PFSK-1 (cell line): ENCODE measurements at regions not wholly inside any gene's neighbourhood (a gene's known extent, or its start where the extent isn't known, plus 50 kb on each side); places are given as distances from the start of the nearest gene placed in this dataset.

ENCODE experiments used
- FOXP2 ChIP-seq: optimal IDR thresholded peaks from 2 replicates; pipeline ENCODE3; 2011; ENCODE audit warnings: borderline replicate concordance, control low read depth, inconsistent platforms; ENCODE audit not compliant: insufficient read depth; ENCODE audit errors: extremely low read length, extremely low read depth
- POLR2AphosphoS5 ChIP-seq: IDR thresholded peaks from 2 replicates; pipeline ENCODE4 v1.6.1; 2012; ENCODE audit warnings: low read depth, mild to moderate bottlenecking, control low read depth, low read length, moderate library complexity
- SIN3A ChIP-seq: IDR thresholded peaks from 2 replicates; pipeline ENCODE4 v1.6.1; 2012; ENCODE audit warnings: mild to moderate bottlenecking, low read length, moderate library complexity, borderline replicate concordance; ENCODE audit not compliant: insufficient read depth
- TAF1 ChIP-seq: IDR thresholded peaks from 2 replicates; pipeline ENCODE4 v1.6.1; 2012; ENCODE audit warnings: low read length, control low read depth, borderline replicate concordance; ENCODE audit not compliant: insufficient read depth
- TF ChIP-seq, protein P1 (sequence below), 2 experiments: IDR thresholded peaks; 2 replicates each; pipeline versions ENCODE4 v1.6.1 to v1.8.0; 2011 to 2012; ENCODE audit warnings: low read depth in 2 of 2, low read length in 2 of 2, control low read depth in 1 of 2, inconsistent platforms in 1 of 2, mild to moderate bottlenecking in 1 of 2, moderate library complexity in 1 of 2; ENCODE audit not compliant: insufficient read depth in 1 of 2

DNA sequence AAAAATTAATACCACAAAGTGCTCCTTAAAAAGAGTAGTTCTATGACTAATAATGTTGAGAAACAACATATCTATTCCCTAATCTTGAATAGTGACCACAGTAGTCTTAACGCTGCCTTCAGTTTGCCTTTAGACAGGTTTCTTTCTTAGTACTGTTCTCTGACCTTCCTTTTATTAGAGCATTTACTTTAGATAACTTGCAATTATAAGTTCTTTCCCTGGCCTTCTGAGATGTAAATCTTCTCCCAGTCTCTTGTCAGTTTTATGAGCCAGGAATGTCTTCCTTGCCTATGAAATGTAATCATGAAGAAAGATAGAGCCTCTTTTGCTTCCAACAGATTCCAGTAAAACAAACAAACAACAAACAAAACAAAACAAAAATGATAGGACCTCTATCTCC lies 1119.8 kb upstream of the LRRTM3 start:
- TF ChIP-seq POLR2AphosphoS5 (no peak), TAF1 (no peak), SIN3A (no peak), FOXP2 (no peak)
- TF ChIP-seq, protein P1, sequence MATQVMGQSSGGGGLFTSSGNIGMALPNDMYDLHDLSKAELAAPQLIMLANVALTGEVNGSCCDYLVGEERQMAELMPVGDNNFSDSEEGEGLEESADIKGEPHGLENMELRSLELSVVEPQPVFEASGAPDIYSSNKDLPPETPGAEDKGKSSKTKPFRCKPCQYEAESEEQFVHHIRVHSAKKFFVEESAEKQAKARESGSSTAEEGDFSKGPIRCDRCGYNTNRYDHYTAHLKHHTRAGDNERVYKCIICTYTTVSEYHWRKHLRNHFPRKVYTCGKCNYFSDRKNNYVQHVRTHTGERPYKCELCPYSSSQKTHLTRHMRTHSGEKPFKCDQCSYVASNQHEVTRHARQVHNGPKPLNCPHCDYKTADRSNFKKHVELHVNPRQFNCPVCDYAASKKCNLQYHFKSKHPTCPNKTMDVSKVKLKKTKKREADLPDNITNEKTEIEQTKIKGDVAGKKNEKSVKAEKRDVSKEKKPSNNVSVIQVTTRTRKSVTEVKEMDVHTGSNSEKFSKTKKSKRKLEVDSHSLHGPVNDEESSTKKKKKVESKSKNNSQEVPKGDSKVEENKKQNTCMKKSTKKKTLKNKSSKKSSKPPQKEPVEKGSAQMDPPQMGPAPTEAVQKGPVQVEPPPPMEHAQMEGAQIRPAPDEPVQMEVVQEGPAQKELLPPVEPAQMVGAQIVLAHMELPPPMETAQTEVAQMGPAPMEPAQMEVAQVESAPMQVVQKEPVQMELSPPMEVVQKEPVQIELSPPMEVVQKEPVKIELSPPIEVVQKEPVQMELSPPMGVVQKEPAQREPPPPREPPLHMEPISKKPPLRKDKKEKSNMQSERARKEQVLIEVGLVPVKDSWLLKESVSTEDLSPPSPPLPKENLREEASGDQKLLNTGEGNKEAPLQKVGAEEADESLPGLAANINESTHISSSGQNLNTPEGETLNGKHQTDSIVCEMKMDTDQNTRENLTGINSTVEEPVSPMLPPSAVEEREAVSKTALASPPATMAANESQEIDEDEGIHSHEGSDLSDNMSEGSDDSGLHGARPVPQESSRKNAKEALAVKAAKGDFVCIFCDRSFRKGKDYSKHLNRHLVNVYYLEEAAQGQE (IDR thresholded peaks at IDR 0.05; ENCODE audit: insufficient read depth in 1 of 2, low read depth in 2 of 2, low read length in 2 of 2), result no peak

DNA sequence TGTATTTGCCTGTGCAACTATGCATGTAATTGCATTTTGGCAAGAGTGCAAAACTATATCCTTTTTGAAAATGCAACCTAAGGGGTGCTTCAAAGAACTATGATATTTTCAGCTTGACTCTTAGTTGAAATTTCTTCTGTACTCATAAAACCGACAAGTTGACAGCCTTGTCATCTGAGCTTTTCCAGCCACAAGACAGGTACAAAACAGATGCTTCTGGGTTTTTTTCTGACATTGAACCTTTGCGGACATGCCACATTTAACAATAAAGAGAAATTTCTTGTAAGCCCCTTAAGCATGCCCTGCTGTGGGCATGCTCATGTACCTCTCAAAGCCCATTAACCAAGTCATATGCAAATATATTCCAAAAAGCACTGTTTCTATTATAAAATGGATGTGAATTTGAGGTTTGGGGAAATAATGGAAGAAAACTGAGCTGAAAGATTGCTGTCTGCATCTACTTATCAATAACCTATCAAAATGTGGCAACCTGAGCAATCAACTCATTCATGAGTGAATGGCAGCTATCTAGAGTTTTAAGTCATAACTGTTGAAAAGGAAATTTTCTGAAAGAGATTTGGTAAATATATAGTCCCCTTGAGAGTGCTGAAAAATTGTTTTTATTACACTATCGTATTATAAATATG lies 1117.0 kb upstream of the LRRTM3 start:
- TF ChIP-seq, protein P1 (IDR thresholded peaks at IDR 0.05; ENCODE audit: insufficient read depth in 1 of 2, low read depth in 2 of 2, low read length in 2 of 2), result no peak
- TF ChIP-seq FOXP2 (no peak), TAF1 (no peak), SIN3A (no peak), POLR2AphosphoS5 (no peak)

DNA sequence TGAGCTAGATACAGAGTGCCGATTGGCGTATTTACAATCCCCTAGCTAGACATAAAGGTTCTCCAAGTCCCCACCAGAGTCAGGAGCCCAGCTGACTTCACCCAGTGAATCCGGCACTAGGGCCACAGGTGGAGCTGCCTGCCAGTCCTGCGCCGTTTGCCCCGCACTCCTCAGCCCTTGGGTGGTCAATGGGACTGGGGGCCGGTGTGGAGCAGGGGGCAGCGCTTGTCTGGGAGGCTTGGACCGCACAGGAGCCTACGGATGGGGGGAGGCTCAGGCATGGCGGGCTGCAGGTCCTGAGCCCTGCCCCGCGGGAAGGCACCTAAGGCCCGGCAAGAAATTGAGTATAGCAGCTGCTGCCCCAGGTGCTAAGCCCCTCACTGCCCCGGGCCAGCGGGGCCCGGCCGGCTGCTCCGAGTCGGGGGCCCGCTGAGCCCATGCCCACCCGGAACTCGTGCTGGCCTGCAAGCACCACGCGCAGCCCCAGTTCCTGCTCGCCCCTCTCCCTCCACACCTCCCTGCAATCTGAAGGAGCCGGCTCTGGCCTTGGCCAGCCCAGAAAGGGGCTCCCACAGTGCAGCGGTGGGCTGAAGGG lies 1113.8 kb upstream of the LRRTM3 start:
- no peak for TF ChIP-seq SIN3A
- TF ChIP-seq, protein P1 (IDR thresholded peaks at IDR 0.05; ENCODE audit: insufficient read depth in 1 of 2, low read depth in 2 of 2, low read length in 2 of 2), result no peak
- TF ChIP-seq FOXP2, result no peak
- no peak for TF ChIP-seq TAF1
- no peak for TF ChIP-seq POLR2AphosphoS5

DNA sequence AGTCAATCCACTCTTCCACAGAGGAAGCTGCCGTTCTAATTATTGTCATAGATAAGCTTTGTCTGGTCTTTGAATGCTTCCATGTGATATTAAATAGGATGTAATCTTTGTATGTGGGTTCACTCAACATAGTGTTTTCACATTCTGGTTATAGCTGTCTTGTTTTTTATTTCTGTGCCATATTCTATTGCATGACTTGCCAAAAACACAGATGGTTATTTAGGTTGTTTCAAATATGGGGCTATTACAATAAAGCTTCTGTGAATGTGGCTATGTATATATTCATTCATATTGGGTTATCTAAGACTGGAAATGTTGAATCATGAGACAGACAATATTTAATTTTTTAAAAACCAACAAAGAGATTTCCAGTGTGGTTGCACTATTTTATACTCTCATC lies 1109.3 kb upstream of the LRRTM3 start:
- TF ChIP-seq SIN3A, result no peak
- TF ChIP-seq FOXP2, result no peak
- TF ChIP-seq, protein P1 (IDR thresholded peaks at IDR 0.05; ENCODE audit: insufficient read depth in 1 of 2, low read depth in 2 of 2, low read length in 2 of 2), result no peak
- TF ChIP-seq POLR2AphosphoS5, result no peak
- TF ChIP-seq TAF1, result no peak

DNA sequence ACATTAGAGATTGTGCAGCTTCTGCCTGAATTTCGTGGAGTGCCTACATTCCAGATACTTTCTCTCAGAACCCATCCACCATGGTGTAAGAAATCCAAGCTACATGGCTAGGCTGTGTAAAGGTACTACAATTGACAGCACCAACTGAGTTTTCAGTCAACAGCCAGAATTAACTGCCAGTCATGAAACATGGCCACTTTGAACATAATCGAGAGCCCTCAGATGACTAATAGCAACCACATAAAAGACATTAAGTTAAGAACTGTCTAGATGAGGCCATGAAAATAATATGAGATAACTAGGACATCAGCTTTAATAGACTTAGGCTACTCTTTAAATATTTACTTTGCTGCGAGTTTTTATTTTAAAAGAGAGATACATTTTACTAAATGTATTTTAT lies 1106.8 kb upstream of the LRRTM3 start:
- no peak for TF ChIP-seq SIN3A
- no peak for TF ChIP-seq FOXP2

DNA sequence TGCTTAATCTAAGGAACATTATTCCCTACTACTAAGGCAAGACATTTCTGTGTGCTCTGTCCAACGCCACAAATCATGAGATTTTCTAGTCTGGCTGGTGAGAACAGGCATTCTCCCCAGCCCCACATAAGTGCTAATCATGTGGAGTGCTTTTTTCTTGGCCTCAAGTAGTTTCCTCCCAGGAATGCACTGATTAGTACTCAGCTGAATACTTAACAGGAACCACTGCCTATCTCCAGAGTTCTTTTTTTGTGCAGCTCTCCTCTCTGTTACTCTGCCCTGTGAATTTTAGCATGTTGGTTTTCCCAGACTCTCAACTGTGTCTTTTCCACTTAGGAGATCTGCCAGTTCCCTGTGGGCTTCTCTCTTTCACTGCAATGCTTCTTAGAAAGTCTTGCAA lies 1098.5 kb upstream of the LRRTM3 start:
- TF ChIP-seq, protein P1 (IDR thresholded peaks at IDR 0.05; ENCODE audit: insufficient read depth in 1 of 2, low read depth in 2 of 2, low read length in 2 of 2), result no peak
- TF ChIP-seq SIN3A (no peak), FOXP2 (no peak), TAF1 (no peak), POLR2AphosphoS5 (no peak)
